NCI-H1694 (cell line): ENCODE measurements at regions not wholly inside any gene's neighbourhood (a gene's known extent, or its start where the extent isn't known, plus 50 kb on each side); places are given as distances from the start of the nearest gene placed in this dataset.

ENCODE experiments used
- DNase-seq: peaks from one replicate; lab custom pipeline; 2025; lab: John Stamatoyannopoulos, UW

GRCh38 chr3:66747696-66748095, 246.9 kb upstream of the LRIG1 start:
- DNase-seq = no peak

- no peak for DNase-seq
These were observed 247.5 kb upstream of the LRIG1 start for GRCh38 chr3:66748175-66748876.

GRCh38 chr3:66751842-66752241, 246.3 kb upstream of the KBTBD8 start:
- DNase-seq = no peak

GRCh38 chr3:66753670-66754069, 244.4 kb upstream of the KBTBD8 start:
- no peak for DNase-seq

GRCh38 chr3:66754613-66755012, 243.5 kb upstream of the KBTBD8 start:
- DNase-seq = no peak

- no peak for DNase-seq
These were observed 242.2 kb upstream of the KBTBD8 start for GRCh38 chr3:66755924-66756323.

- no peak for DNase-seq
These were observed 241.6 kb upstream of the KBTBD8 start for GRCh38 chr3:66756468-66757036.

GRCh38 chr3:66761093-66761780, 236.9 kb upstream of the KBTBD8 start:
- DNase-seq = no peak

GRCh38 chr3:66762916-66763693, 235.0 kb upstream of the KBTBD8 start:
- DNase-seq = no peak

GRCh38 chr3:66778107-66778506, 220.0 kb upstream of the KBTBD8 start:
- DNase-seq = no peak

- no peak for DNase-seq
These were observed 219.3 kb upstream of the KBTBD8 start for GRCh38 chr3:66778777-66779176.

- DNase-seq = no peak
These were observed 212.8 kb upstream of the KBTBD8 start for GRCh38 chr3:66785191-66785909.

GRCh38 chr3:66789580-66790237, 208.4 kb upstream of the KBTBD8 start:
- peak; percentile 9 for DNase-seq

GRCh38 chr3:66792086-66792485, 206.0 kb upstream of the KBTBD8 start:
- DNase-seq = no peak

GRCh38 chr3:66795365-66795764, 202.7 kb upstream of the KBTBD8 start:
- DNase-seq = no peak

GRCh38 chr3:66796343-66796742, 201.8 kb upstream of the KBTBD8 start:
- no peak for DNase-seq

GRCh38 chr3:66797889-66798560, 200.1 kb upstream of the KBTBD8 start:
- no peak for DNase-seq

- no peak for DNase-seq
These were observed 197.1 kb upstream of the KBTBD8 start for GRCh38 chr3:66800941-66801545.

- DNase-seq = no peak
These were observed 194.9 kb upstream of the KBTBD8 start for GRCh38 chr3:66803206-66803605.
